Thyroid gland (tissue), 4 donors: ENCODE measurements at regions not wholly inside any gene's neighbourhood (a gene's known extent, or its start where the extent isn't known, plus 50 kb on each side); places are given as distances from the start of the nearest gene placed in this dataset.
"Not testable (repeated sequence)": the region's sequence is repeated elsewhere in the genome, so short reads cannot be mapped to it uniquely, and the experiment has no call there.

Experiments used
- DNase-seq, 2 donors: peaks; one replicate each; pipeline ENCODE4 v3.0.0-alpha.2; 2019
- H3K27ac ChIP-seq, 3 donors: fragments of 200-600 bp; sonication (generic); 1 replicate in 2 of 3; 2 replicates in 1 of 3; pipeline ENCODE4 v1.5.1; 2016 to 2019; ENCODE audit warnings: mild to moderate bottlenecking in 1 of 3, moderate library complexity in 1 of 3
- H3K27me3 ChIP-seq: fragments of 200-600 bp; sonication (generic); one replicate; pipeline ENCODE4 v1.5.1; 2019
- H3K36me3 ChIP-seq, 2 donors: fragments of 200-600 bp; sonication (generic); one replicate each; pipeline ENCODE4 v1.5.1; 2016 to 2019
- H3K4me1 ChIP-seq, 2 donors: fragments of 200-600 bp; sonication (generic); one replicate each; pipeline ENCODE4 v1.5.1; 2017 to 2019
- H3K4me3 ChIP-seq, 3 donors: fragments of 200-600 bp; sonication (generic); replicated peaks in 1 of 3; 1 replicate in 2 of 3; 2 replicates in 1 of 3; pipeline ENCODE4 v1.5.1; 2016; ENCODE audit warnings: mild to moderate bottlenecking in 1 of 3
- H3K9me3 ChIP-seq: fragments of 200-600 bp; sonication (generic); one replicate; pipeline ENCODE4 v1.5.1; 2017
- CTCF ChIP-seq, 6 experiments: fragments of 200-600 bp in 3 of 6; fragments of 450-650 bp in 3 of 6; sonication (generic) in 3 of 6; IDR thresholded peaks; one replicate each; pipeline ENCODE4 v1.5.1; 2016 to 2019; ENCODE audit warnings: antibody characterized with exemption in 6 of 6, mild to moderate bottlenecking in 2 of 6, inconsistent platforms in 1 of 6, moderate library complexity in 1 of 6
- POLR2A ChIP-seq, 2 donors: fragments of 450-650 bp; IDR thresholded peaks; one replicate each; pipeline ENCODE4 v1.6.1; 2017; ENCODE audit warnings: antibody characterized with exemption in 2 of 2, mild to moderate bottlenecking in 2 of 2, moderate library complexity in 1 of 2
- WGBS, 2 donors: methylation state at CpG; one replicate each; pipeline ENCODE4 v1.1.5; 2017; 5-methylcytosine and 5-hydroxymethylcytosine counted together
- intact Hi-C: fragments of 100-400 bp; cut with DNase I; formaldehyde crosslinking; loops from one replicate; pipeline ENCODE4 v1.15.1; 2023

DNA sequence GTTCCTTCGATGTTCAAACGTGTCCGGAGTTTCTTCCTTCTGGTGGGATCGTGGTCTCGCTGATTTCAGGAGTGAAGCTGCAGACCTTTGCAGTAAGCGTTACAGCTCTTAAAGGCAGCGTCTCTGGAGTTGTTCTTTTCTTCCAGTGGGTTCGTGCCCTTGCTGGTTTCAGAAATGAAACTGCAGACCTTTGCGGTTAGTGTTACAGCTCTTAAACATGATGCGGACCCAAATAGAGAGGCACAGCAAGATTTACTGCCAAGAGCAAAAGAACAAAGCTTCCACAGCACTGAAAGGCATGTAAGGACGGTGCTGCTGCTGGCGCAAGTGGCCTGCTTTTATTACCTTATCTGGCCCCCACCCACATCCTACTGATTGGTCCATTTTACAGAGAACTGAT, 931.4 kb downstream of the IPMK start:
- no peaks in the 10 kb centered on the region for H3K36me3 ChIP-seq
- no peak overlapping the region for H3K4me3 ChIP-seq
- TF ChIP-seq POLR2A (IDR thresholded peaks at IDR 0.05) = no peak
- TF ChIP-seq CTCF (IDR thresholded peaks at IDR 0.05) = no peak
- no peak overlapping the region for H3K27ac ChIP-seq
- H3K4me1 ChIP-seq = no peaks in the 10 kb centered on the region
- no peak for DNase-seq
- intact Hi-C loops = no loop called here
- H3K27me3 ChIP-seq = no peaks in the 10 kb centered on the region
- H3K9me3 ChIP-seq = no peaks in the 10 kb centered on the region
- WGBS, 2 donors = 91 to 94% methylated on average over 12 of the region's 12 CpGs

GRCh38 chr10:57334523-57334922, 933.2 kb downstream of the IPMK start:
- Histone ChIP-seq H3K4me3 (no peak overlapping the region), H3K36me3 (no peaks in the 10 kb centered on the region), H3K4me1 (no peaks in the 10 kb centered on the region), H3K9me3 (no peaks in the 10 kb centered on the region), H3K27me3 (no peaks in the 10 kb centered on the region), H3K27ac (no peak overlapping the region)
- DNase-seq = no peak
- 73 to 80% methylated on average over 4 of the region's 4 CpGs for WGBS, 2 donors
- TF ChIP-seq POLR2A (IDR thresholded peaks at IDR 0.05) (no peak), CTCF (IDR thresholded peaks at IDR 0.05) (no peak)
- intact Hi-C loops = no loop called here

GRCh38 chr10:57333880-57334279, 933.8 kb downstream of the IPMK start:
- intact Hi-C loops = no loop called here
- Histone ChIP-seq H3K27ac (no peak overlapping the region), H3K9me3 (no peaks in the 10 kb centered on the region), H3K36me3 (no peaks in the 10 kb centered on the region), H3K4me3 (no peak overlapping the region), H3K27me3 (no peaks in the 10 kb centered on the region), H3K4me1 (no peaks in the 10 kb centered on the region)
- WGBS, 2 donors = 85 to 90% methylated on average over 2 of the region's 2 CpGs
- DNase-seq = no peak
- TF ChIP-seq POLR2A (IDR thresholded peaks at IDR 0.05) (no peak), CTCF (IDR thresholded peaks at IDR 0.05) (no peak)

DNA sequence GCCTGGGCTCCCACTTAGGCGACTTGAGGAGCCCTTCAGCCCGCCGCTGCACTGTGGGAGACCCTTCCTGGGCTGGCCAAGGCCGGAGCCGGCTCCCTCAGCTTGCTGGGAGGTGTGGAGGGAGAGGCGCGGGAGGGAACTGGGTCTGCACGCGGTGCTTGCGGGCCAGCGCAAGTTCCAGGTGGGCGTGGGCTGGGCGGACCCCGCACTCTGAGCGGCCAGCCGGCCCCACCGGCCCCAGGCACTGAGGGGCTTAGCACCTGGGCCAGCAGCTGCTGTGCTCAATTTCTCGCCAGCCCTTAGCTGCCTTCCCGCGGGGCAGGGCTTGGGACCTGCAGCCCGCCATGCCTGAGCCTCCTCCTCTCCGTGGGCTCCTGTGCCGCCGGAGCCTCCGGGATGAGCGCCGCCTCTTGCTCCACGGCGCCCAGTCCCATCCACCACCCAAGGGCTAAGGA, 946.3 kb downstream of the IPMK start:
- H3K36me3 ChIP-seq, H3K4me3 ChIP-seq, intact Hi-C loops, H3K27me3 ChIP-seq, H3K27ac ChIP-seq, DNase-seq, H3K9me3 ChIP-seq, H3K4me1 ChIP-seq: not testable (repeated sequence)
- WGBS, 2 donors = 92 to 96% methylated on average over 5 to 23 of the region's 29 CpGs

GRCh38 chr10:57320416-57320815, 947.3 kb downstream of the IPMK start:
- no peak for DNase-seq
- H3K27me3 ChIP-seq = no peaks in the 10 kb centered on the region
- H3K27ac ChIP-seq = no peak overlapping the region
- no peaks in the 10 kb centered on the region for H3K9me3 ChIP-seq
- 68 to 69% methylated on average over 3 of the region's 3 CpGs for WGBS, 2 donors
- H3K4me3 ChIP-seq = no peak overlapping the region
- TF ChIP-seq CTCF (IDR thresholded peaks at IDR 0.05) (no peak), POLR2A (IDR thresholded peaks at IDR 0.05) (no peak)
- H3K36me3 ChIP-seq = no peaks in the 10 kb centered on the region
- H3K4me1 ChIP-seq = no peaks in the 10 kb centered on the region
- intact Hi-C loops = no loop called here

DNA sequence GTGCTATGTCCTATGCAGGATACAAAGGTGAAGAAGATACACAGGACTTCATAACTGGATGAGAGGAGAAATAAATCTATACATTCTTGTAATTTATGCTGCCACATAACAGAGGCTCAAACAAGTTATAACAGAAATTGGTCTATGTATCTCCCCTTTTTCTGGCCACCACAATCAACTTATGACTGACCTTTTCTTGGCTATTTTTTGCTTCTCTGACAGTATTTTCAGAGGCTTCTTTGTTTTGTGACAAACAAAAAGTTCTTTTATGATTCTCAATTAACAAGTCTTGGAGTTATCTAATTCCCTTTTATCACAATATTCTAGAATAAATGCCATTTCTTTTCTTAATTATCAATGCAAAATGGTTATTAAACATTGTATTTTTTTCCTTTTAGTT, 953.0 kb upstream of the ZWINT start:
- no peak overlapping the region for H3K27ac ChIP-seq
- TF ChIP-seq POLR2A (IDR thresholded peaks at IDR 0.05) (no peak), CTCF (IDR thresholded peaks at IDR 0.05) (no peak)
- no peaks in the 10 kb centered on the region for H3K4me1 ChIP-seq
- H3K27me3 ChIP-seq = no peaks in the 10 kb centered on the region
- H3K4me3 ChIP-seq = no peak overlapping the region
- no peaks in the 10 kb centered on the region for H3K9me3 ChIP-seq
- DNase-seq = no peak
- intact Hi-C loops = no loop called here
- H3K36me3 ChIP-seq = no peaks in the 10 kb centered on the region
